ENCODE measurements at regions not wholly inside any gene's neighbourhood (a gene's known extent, or its start where the extent isn't known, plus 50 kb on each side); places are given as distances from the start of the nearest gene placed in this dataset.

GRCh38 chr13:73290844-73291243 is 232.0 kb downstream of the KLF5 start:
- no peak for ATAC-seq
- TF ChIP-seq ZC3H10 (CRISPR knock-in tag; IDR thresholded peaks at IDR 0.05): no peak
- TF ChIP-seq TOX (CRISPR knock-in tag; IDR thresholded peaks at IDR 0.05; ENCODE audit: borderline replicate concordance): no peak
- TF ChIP-seq ISL1 (CRISPR knock-in tag; IDR thresholded peaks at IDR 0.05): no peak
- no peak for TF ChIP-seq POU6F1 (CRISPR knock-in tag; IDR thresholded peaks at IDR 0.05; ENCODE audit: borderline replicate concordance, low read depth)
- TF ChIP-seq ZFP30 (CRISPR knock-in tag; IDR thresholded peaks at IDR 0.05): no peak
- TF ChIP-seq OSR1 (CRISPR knock-in tag; IDR thresholded peaks at IDR 0.05): no peak
- no peak for TF ChIP-seq SNAI2 (CRISPR knock-in tag; IDR thresholded peaks at IDR 0.05)
- no peak for TF ChIP-seq PATZ1 (CRISPR knock-in tag; IDR thresholded peaks at IDR 0.05; ENCODE audit: borderline replicate concordance)

GRCh38 chr13:73288596-73288995 is 229.8 kb downstream of the KLF5 start:
- ATAC-seq: no peak
- no peak for TF ChIP-seq ZNF8 (CRISPR knock-in tag; IDR thresholded peaks at IDR 0.05)
- TF ChIP-seq CSRNP3 (CRISPR knock-in tag; IDR thresholded peaks at IDR 0.05): no peak
- no peak for TF ChIP-seq PPARA (CRISPR knock-in tag; IDR thresholded peaks at IDR 0.05; ENCODE audit: borderline replicate concordance)
- no peak for TF ChIP-seq ZNF70 (CRISPR knock-in tag; IDR thresholded peaks at IDR 0.05)
- no peak for TF ChIP-seq OSR1 (CRISPR knock-in tag; IDR thresholded peaks at IDR 0.05)
- TF ChIP-seq ZNF565 (CRISPR knock-in tag; conservative IDR thresholded peaks at IDR 0.05; ENCODE audit: low read depth): no peak
- no peak for TF ChIP-seq CSDC2 (CRISPR knock-in tag; IDR thresholded peaks at IDR 0.05)
- TF ChIP-seq ZFP30 (CRISPR knock-in tag; IDR thresholded peaks at IDR 0.05): no peak
- TF ChIP-seq TSHZ2 (CRISPR knock-in tag; IDR thresholded peaks at IDR 0.05): no peak
- no peak for TF ChIP-seq RARB (CRISPR knock-in tag; IDR thresholded peaks at IDR 0.05)

GRCh38 chr13:73287831-73288230 is 229.0 kb downstream of the KLF5 start:
- ATAC-seq: no peak
- no peak for TF ChIP-seq POU6F1 (CRISPR knock-in tag; IDR thresholded peaks at IDR 0.05; ENCODE audit: borderline replicate concordance, low read depth)

GRCh38 chr13:73286942-73287620 is 228.3 kb downstream of the KLF5 start:
- ATAC-seq: no peak
- TF ChIP-seq TSHZ2 (CRISPR knock-in tag; IDR thresholded peaks at IDR 0.05): no peak
- no peak for TF ChIP-seq ESRRG (CRISPR knock-in tag; IDR thresholded peaks at IDR 0.05)
- TF ChIP-seq GLIS3 (CRISPR knock-in tag; IDR thresholded peaks at IDR 0.05): no peak
- no peak for TF ChIP-seq CSDC2 (CRISPR knock-in tag; IDR thresholded peaks at IDR 0.05)
- no peak for TF ChIP-seq BACH2 (CRISPR knock-in tag; IDR thresholded peaks at IDR 0.05; ENCODE audit: borderline replicate concordance)
- no peak for TF ChIP-seq ZNF8 (CRISPR knock-in tag; IDR thresholded peaks at IDR 0.05)
- no peak for TF ChIP-seq ARNTL (CRISPR knock-in tag; IDR thresholded peaks at IDR 0.05; ENCODE audit: borderline replicate concordance, low read depth)
- TF ChIP-seq RARB (CRISPR knock-in tag; IDR thresholded peaks at IDR 0.05): no peak
- TF ChIP-seq PATZ1 (CRISPR knock-in tag; IDR thresholded peaks at IDR 0.05; ENCODE audit: borderline replicate concordance): no peak
- TF ChIP-seq SNAI2 (CRISPR knock-in tag; IDR thresholded peaks at IDR 0.05): no peak
- TF ChIP-seq ISL1 (CRISPR knock-in tag; IDR thresholded peaks at IDR 0.05): no peak
- TF ChIP-seq OSR1 (CRISPR knock-in tag; IDR thresholded peaks at IDR 0.05): no peak
- no peak for TF ChIP-seq TOX (CRISPR knock-in tag; IDR thresholded peaks at IDR 0.05; ENCODE audit: borderline replicate concordance)
- TF ChIP-seq TCF4 (CRISPR knock-in tag; IDR thresholded peaks at IDR 0.05; ENCODE audit: borderline replicate concordance): no peak
